NCI-H1105 (cell line): ENCODE measurements at regions not wholly inside any gene's neighbourhood (a gene's known extent, or its start where the extent isn't known, plus 50 kb on each side); places are given as distances from the start of the nearest gene placed in this dataset.

Source experiments
- DNase-seq: peaks from one replicate; lab custom pipeline; 2025; lab: John Stamatoyannopoulos, UW

DNA sequence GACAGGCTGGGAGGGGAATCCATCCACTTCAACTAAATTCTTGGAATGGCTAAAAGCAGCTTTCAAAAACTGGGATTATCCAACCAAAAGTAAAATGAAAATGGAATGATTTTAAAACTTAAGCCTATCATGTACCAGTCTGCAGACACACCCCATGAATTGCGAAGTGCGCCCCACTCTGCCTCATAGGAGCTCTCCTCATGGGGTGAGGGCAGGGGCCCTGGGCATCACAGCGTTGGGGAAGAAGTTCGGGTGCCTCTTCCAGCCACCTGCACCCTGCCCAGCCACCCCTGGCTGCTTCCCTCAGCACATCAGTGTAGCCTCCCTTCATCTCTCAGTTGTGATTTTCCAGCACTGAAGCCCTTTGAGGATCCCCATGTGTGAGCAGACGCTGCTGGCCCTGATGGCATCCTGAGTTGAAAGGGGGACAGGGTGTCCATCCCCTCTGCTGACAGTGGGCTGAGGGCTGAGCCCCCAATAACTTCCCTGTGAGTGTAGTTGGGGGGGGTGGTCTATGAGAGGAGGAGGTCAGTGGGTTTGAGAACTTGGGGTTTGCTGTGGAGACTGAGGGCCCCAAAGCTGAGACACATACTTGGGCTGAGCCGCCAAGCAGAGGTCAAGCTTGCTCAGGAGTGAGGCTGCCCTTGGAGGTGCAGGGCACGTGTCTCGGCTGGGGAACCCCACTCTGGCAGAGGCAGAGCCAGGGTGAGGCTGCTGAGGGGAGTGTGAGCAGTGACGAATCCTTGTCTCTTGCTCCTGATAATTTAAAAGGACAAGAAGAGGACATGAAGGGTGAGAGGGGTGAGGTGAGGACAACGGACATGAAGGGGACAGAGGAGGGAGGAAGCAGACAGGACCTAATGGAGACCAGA lies 542.1 kb downstream of the TCERG1L start:
- DNase-seq = no peak

DNA sequence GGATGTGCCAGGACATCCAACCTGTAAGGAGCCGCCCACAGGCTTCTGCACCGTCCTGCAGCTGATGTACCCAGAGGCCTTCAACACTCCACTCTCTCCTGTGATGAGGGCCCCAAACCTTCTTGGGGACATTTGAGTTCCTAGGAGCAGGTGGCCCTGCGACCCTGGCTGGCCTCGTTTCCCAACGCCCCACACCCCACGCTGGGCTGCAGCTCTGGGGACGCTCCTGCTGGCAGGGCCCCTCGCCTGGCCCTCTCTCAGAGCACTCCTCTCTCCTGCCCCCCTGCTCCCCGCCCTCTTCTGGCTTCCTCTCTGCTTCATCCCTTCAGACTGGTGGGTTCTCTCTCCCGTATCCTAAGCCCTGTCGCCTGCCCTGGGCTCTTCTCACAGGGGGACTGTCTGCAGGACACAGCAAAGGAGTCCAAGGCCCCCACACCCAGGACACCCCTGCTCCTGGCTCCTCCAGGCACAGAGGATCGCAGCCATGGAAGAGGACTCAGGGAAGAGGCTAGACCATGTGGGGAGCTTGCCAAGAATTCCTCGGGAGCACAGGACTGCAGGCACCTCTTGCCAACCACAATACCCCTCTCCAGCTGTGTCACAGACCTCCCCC lies 541.4 kb downstream of the TCERG1L start:
- DNase-seq = no peak

GRCh38 chr10:130771491-130771946 lies 540.0 kb downstream of the TCERG1L start:
- DNase-seq = no peak

DNA sequence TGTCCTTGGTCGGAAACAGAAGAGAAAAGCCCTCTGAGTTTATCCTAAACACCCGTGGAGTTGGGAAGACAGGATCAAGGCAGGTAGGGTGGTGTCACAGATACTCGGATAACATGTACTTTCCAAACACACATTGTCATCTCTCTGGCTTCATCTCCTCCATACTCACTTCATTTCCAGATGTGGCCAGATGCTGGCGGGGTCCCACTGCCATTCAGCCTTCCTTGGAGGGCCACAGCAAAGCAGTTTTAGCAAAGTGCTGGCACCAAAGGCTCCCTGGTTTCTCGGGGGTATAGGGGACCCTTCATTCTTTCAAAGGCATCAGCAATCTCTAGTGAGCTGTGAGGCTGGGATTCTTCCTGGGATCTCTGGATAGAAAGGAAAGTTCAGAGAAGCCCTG lies 539.5 kb downstream of the TCERG1L start:
- no peak for DNase-seq

DNA sequence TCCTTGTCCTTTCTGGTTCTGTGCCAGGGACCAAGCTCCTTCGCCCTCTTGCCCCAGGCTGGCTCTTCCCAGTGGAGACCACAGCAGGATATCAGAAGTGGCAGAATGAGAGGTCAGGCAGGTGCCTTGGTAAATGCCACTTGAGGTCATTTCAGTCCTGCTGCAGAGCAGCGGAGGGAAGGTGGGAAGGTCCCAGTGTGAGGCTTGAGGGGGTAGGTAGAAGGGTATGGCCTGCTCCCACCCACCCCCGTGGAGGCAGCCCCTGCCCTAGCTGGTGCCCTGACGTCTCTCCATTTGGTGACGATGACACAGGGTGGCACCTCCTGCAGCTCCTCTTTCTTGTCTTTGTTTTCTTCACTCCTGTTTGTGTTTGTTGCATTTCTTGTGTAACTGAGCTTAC lies 538.8 kb downstream of the TCERG1L start:
- no peak for DNase-seq

- no peak for DNase-seq
Observed at GRCh38 chr10:130773941-130774340, 537.6 kb downstream of the TCERG1L start.

- DNase-seq = no peak
Observed at GRCh38 chr10:130774871-130775270, 536.6 kb downstream of the TCERG1L start.

- no peak for DNase-seq
Observed at GRCh38 chr10:130775311-130775710, 536.2 kb downstream of the TCERG1L start.

GRCh38 chr10:130776724-130777123 lies 534.8 kb downstream of the TCERG1L start:
- no peak for DNase-seq

DNA sequence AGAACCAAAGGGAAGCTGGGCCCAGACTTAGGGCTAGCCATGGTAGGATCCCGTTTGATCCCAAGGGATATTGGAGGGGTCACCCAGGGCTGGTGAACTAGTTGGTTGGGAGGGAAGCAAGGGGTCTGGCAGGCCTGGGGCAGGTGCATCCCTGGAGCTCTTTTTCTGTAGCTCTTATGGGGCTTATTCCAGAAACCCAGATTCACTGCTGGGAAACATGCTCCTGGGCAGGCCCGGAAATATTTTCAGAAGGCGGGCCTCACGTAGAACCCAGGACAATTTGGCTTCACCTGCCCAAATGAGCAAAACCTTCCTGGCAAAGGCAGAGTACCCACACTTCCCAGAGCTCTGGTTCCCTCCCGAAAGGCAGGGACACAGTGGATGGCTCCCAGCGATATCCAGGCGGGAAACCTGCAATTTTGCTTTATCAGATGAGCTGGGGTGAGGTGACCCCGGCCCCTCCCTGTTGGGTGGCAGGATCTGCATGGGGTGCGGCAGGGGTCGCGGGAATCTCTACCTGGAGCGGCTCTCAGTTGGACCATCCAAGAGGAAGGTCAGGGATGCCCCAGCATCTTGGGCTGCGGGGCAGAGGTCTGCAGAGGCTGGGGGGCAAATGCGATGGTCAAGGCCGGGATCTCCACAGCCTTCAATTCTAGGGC lies 533.9 kb downstream of the TCERG1L start:
- DNase-seq = no peak

DNA sequence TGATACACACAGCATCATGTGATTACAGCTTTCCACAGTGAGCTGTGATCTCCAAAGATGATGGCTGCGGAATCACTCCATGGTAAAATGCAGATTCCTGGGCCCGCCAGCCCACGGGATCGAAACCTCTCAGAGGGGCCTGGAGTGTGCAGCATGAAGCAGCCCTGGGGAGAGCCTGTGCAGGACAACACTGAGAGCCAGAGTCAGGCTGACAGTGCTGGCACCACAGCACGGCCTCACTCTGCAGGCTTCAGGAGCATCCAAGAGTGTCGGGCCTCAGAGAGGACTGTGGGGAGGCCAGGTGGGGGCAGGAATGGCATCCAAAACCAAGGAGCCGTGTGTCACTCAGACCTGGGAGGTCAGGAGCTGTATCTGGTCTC lies 533.4 kb downstream of the TCERG1L start:
- DNase-seq = no peak

DNA sequence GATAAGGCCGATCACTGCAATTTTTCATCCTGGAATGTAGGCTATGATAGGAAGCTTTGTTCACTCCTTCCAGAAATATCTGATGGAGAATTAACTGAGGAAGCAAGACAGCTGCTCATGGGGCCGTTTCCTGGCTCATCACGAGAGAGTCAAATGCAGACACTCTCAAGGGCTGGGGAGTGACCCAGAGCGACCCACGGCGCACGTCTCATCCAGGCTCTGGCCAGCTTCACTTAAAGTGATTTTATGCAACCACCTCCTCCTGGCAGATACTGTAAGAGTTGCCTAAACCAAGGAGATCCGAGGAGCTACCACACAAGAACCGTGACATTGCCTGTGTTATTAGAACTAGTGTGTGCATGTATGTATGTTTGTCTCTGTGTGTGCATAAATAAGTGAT lies 530.8 kb downstream of the TCERG1L start:
- no peak for DNase-seq

DNA sequence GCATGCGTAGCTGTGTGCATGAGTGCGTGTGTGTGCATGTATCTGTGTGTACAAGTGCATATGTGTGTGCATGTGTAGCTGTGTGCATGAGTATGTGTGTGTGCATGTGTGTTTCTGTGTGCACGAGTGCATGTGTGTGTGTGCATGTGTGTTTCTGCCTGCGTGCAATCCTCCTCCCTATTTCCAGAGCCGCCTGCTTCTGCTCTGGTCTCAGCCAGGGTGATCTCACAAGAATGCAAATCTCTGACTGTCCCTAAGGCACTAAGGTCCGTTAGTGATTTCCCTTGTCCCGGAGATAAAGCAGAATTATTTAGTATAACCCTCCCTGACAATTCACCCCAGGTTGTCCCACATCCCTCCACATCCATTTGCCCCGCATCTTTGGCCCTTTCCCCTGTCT lies 530.3 kb downstream of the TCERG1L start:
- DNase-seq = no peak

GRCh38 chr10:130781623-130782022 lies 529.9 kb downstream of the TCERG1L start:
- no peak for DNase-seq

GRCh38 chr10:130782467-130782866 lies 529.1 kb downstream of the TCERG1L start:
- DNase-seq = no peak

DNA sequence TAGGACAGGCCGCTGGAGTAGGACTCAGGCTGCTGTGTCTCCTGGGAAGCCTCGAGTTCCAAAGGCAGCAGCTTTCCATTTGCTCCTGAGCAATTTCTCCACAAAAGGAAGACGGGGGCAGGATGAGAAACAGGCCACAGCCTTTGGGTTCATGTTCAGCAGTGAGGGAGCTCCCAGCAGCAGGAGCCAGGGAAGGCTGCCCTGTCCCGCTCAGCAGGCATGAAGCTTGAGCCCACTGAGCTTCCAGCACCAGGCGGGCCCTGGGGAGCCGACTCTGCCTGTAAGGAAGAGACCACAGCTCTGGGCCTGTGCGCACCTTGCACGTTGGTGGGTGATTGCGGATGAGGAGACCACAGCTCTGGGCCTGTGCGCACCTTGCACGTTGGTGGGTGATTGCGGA lies 527.2 kb downstream of the TCERG1L start:
- no peak for DNase-seq

DNA sequence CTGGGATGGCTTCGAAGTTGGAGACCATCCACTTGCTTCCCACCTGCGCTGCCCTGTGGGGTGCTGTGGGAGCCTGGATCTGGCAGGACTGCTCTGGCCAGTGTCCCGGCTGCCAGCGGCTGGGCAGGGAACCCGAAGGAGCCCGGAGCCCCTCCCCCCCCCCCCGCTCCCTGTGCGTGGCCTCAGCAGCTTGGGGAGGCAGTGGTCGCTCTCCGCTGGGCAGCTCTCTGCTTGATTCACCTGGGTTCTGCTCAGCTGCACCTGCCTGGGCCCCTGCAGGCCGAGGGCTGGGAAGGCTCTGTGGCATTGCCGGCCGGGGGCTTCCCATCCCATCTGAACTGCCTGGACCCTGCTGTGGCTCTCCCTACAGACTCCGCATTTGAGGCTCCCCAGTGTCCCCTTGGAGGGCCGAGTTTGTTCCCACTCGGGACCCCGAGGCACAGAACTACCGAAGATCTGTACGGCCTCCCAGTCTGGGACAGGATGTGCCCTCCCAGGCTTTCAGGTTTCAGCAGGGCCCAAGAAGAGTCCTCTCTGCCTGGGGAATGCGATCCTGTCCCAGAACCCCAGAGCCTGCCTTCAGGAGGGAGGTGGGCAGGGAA lies 525.1 kb downstream of the TCERG1L start:
- no peak for DNase-seq

- DNase-seq = no peak
Observed at GRCh38 chr10:130787243-130787642, 524.3 kb downstream of the TCERG1L start.

- no peak for DNase-seq
Observed at GRCh38 chr10:130787821-130788220, 523.7 kb downstream of the TCERG1L start.

DNA sequence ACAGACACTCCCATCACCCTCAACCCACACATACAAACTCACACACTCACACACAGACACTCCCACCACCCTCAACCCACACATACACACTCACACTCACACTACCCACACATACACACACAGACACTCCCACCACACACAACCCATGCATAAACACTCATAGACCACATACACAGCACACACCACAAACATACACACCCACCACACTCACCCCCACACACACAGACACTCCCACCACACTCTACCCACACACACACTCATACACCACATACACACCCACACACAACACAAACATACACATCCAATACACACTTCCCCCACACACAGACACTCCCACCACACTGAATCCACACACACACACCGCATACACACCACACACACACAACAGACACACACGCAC lies 521.2 kb downstream of the TCERG1L start:
- DNase-seq = no peak

DNA sequence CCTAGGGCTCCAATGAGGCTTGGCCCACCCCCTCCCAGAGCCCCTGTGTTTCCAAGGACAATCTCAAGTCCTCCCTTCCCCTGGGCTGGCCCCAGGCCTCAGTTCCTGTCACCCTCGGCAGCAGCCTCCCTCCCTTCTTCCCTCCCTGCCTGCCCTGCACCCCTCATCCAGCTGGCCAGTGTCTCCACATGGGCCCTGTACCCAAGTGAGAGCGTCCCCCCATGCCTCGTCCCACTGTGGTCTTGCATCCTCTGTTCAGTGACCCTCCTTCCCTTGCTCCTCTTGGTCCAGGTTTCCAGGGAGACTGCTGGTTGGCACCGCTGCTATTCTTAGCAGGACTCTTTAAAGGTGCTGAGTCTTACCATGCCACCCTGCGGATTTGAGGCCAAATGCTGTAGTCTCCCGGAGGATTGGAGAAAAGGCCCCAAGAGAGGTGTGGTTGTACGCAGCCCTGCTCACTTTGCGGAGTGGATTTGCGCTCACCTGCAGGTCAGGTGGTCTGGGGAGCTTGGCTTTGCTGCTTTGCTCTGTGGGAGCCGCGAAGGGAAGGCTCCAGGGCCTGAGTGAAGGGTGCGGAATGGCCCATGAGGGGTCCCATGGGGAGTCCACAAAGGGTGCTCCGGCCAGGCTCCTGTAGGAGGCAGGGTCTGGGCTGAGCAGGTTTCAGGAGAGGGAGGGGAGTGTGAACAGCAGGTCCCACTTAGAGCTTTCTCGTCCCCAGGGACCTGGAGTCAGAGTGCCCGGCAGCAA lies 519.2 kb downstream of the TCERG1L start:
- DNase-seq = no peak

GRCh38 chr10:130795819-130796218 lies 515.7 kb downstream of the TCERG1L start:
- DNase-seq = no peak
